ENCODE measurements at regions not wholly inside any gene's neighbourhood (a gene's known extent, or its start where the extent isn't known, plus 50 kb on each side); places are given as distances from the start of the nearest gene placed in this dataset.

- no peaks in the 10 kb centered on the region for H3K9me3 ChIP-seq (ENCODE audit: control insufficient read depth in 2 of 2, low read length in 2 of 2)
- no peak overlapping the region for H3K4me3 ChIP-seq (ENCODE audit: low read length in 2 of 2)
- no peaks in the 10 kb centered on the region for H3K27me3 ChIP-seq (ENCODE audit: control insufficient read depth in 2 of 2, insufficient read depth in 2 of 2, low read length in 2 of 2)
- no peaks in the 10 kb centered on the region for H3K36me3 ChIP-seq (ENCODE audit: control insufficient read depth in 2 of 2, insufficient read depth in 2 of 2, low read length in 2 of 2)
- no peaks in the 10 kb centered on the region for H3K4me1 ChIP-seq (ENCODE audit: control insufficient read depth in 2 of 2, insufficient read depth in 2 of 2, low read length in 2 of 2)
- H3K9ac ChIP-seq (ENCODE audit: low read depth in 1 of 2, low read length in 2 of 2): no peak overlapping the region
- no peak overlapping the region for H3K27ac ChIP-seq (ENCODE audit: low read depth in 2 of 2, low read length in 2 of 2)
These were observed 288.9 kb upstream of the DPH6 start for GRCh38 chr15:35834866-35835265.

GRCh38 chr15:35838424-35839111, 292.6 kb upstream of the DPH6 start:
- Histone ChIP-seq H3K4me3 (ENCODE audit: low read length in 2 of 2) (no peak overlapping the region), H3K27ac (ENCODE audit: low read depth in 2 of 2, low read length in 2 of 2) (no peak overlapping the region), H3K9ac (ENCODE audit: low read depth in 1 of 2, low read length in 2 of 2) (no peak overlapping the region), H3K36me3 (ENCODE audit: control insufficient read depth in 2 of 2, insufficient read depth in 2 of 2, low read length in 2 of 2) (no peaks in the 10 kb centered on the region), H3K9me3 (ENCODE audit: control insufficient read depth in 2 of 2, low read length in 2 of 2) (no peaks in the 10 kb centered on the region), H3K4me1 (ENCODE audit: control insufficient read depth in 2 of 2, insufficient read depth in 2 of 2, low read length in 2 of 2) (no peaks in the 10 kb centered on the region), H3K27me3 (ENCODE audit: control insufficient read depth in 2 of 2, insufficient read depth in 2 of 2, low read length in 2 of 2) (no peaks in the 10 kb centered on the region)

GRCh38 chr15:35842631-35843030, 296.7 kb upstream of the DPH6 start:
- Histone ChIP-seq H3K36me3 (ENCODE audit: control insufficient read depth in 2 of 2, insufficient read depth in 2 of 2, low read length in 2 of 2) (no peaks in the 10 kb centered on the region), H3K9ac (ENCODE audit: low read depth in 1 of 2, low read length in 2 of 2) (no peak overlapping the region), H3K9me3 (ENCODE audit: control insufficient read depth in 2 of 2, low read length in 2 of 2) (no peaks in the 10 kb centered on the region), H3K27ac (ENCODE audit: low read depth in 2 of 2, low read length in 2 of 2) (no peak overlapping the region), H3K27me3 (ENCODE audit: control insufficient read depth in 2 of 2, insufficient read depth in 2 of 2, low read length in 2 of 2) (no peaks in the 10 kb centered on the region), H3K4me1 (ENCODE audit: control insufficient read depth in 2 of 2, insufficient read depth in 2 of 2, low read length in 2 of 2) (no peaks in the 10 kb centered on the region), H3K4me3 (ENCODE audit: low read length in 2 of 2) (no peak overlapping the region)

DNA sequence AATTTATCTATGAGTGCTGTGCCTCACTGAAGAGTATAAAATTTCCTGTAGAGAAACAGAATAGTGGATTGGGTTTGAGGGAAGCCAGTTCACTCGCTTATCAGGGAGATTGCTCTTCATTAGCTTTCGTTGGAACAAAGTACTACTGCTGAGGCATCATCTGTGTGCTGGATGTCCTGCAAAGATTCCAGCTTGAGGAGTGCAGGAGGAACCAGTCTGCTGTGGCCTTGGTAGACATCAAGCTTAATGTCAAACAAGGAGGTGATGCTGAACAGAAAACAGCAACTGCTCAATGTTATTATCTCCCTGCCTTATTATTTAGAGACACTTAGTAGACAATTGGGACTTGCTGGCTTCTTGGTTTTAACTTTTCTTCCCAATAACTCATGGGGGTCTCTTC, 297.5 kb upstream of the DPH6 start:
- Histone ChIP-seq H3K27me3 (ENCODE audit: control insufficient read depth in 2 of 2, insufficient read depth in 2 of 2, low read length in 2 of 2) (no peaks in the 10 kb centered on the region), H3K4me1 (ENCODE audit: control insufficient read depth in 2 of 2, insufficient read depth in 2 of 2, low read length in 2 of 2) (no peaks in the 10 kb centered on the region), H3K27ac (ENCODE audit: low read depth in 2 of 2, low read length in 2 of 2) (no peak overlapping the region), H3K9ac (ENCODE audit: low read depth in 1 of 2, low read length in 2 of 2) (no peak overlapping the region), H3K4me3 (ENCODE audit: low read length in 2 of 2) (no peak overlapping the region), H3K9me3 (ENCODE audit: control insufficient read depth in 2 of 2, low read length in 2 of 2) (no peaks in the 10 kb centered on the region), H3K36me3 (ENCODE audit: control insufficient read depth in 2 of 2, insufficient read depth in 2 of 2, low read length in 2 of 2) (no peaks in the 10 kb centered on the region)

DNA sequence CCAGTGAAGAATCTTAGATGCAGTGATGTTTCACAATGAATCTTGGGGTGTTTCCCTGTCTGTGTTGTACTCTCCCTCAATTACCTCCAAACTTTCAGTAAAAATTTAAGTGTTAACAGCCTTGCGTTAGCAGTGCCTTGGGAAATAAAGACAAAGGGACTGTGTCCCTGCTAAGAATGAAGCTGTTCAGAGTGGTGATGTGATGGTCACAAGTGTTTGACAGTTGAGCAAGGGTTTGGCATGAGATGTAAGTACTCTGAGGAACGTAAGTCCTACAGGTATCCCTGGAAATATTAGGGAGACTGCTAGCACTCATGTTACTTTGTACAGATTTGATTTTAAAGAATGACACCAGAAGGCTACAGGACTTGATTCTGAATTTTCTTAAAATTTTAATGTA, 304.3 kb upstream of the DPH6 start:
- no peak overlapping the region for H3K9ac ChIP-seq (ENCODE audit: low read depth in 1 of 2, low read length in 2 of 2)
- H3K27me3 ChIP-seq (ENCODE audit: control insufficient read depth in 2 of 2, insufficient read depth in 2 of 2, low read length in 2 of 2): no peaks in the 10 kb centered on the region
- H3K4me3 ChIP-seq (ENCODE audit: low read length in 2 of 2): no peak overlapping the region
- no peak overlapping the region for H3K27ac ChIP-seq (ENCODE audit: low read depth in 2 of 2, low read length in 2 of 2)
- no peaks in the 10 kb centered on the region for H3K4me1 ChIP-seq (ENCODE audit: control insufficient read depth in 2 of 2, insufficient read depth in 2 of 2, low read length in 2 of 2)
- no peaks in the 10 kb centered on the region for H3K36me3 ChIP-seq (ENCODE audit: control insufficient read depth in 2 of 2, insufficient read depth in 2 of 2, low read length in 2 of 2)
- no peaks in the 10 kb centered on the region for H3K9me3 ChIP-seq (ENCODE audit: control insufficient read depth in 2 of 2, low read length in 2 of 2)

- Histone ChIP-seq H3K27ac (ENCODE audit: low read depth in 2 of 2, low read length in 2 of 2) (no peak overlapping the region), H3K27me3 (ENCODE audit: control insufficient read depth in 2 of 2, insufficient read depth in 2 of 2, low read length in 2 of 2) (no peaks in the 10 kb centered on the region), H3K4me3 (ENCODE audit: low read length in 2 of 2) (no peak overlapping the region), H3K9ac (ENCODE audit: low read depth in 1 of 2, low read length in 2 of 2) (no peak overlapping the region), H3K36me3 (ENCODE audit: control insufficient read depth in 2 of 2, insufficient read depth in 2 of 2, low read length in 2 of 2) (no peaks in the 10 kb centered on the region), H3K9me3 (ENCODE audit: control insufficient read depth in 2 of 2, low read length in 2 of 2) (no peaks in the 10 kb centered on the region), H3K4me1 (ENCODE audit: control insufficient read depth in 2 of 2, insufficient read depth in 2 of 2, low read length in 2 of 2) (no peaks in the 10 kb centered on the region)
These were observed 305.5 kb upstream of the DPH6 start for GRCh38 chr15:35851491-35851890.

GRCh38 chr15:35852818-35853624, 307.1 kb upstream of the DPH6 start:
- no peaks in the 10 kb centered on the region for H3K36me3 ChIP-seq (ENCODE audit: control insufficient read depth in 2 of 2, insufficient read depth in 2 of 2, low read length in 2 of 2)
- H3K4me1 ChIP-seq (ENCODE audit: control insufficient read depth in 2 of 2, insufficient read depth in 2 of 2, low read length in 2 of 2): no peaks in the 10 kb centered on the region
- H3K4me3 ChIP-seq (ENCODE audit: low read length in 2 of 2): no peak overlapping the region
- no peak overlapping the region for H3K27ac ChIP-seq (ENCODE audit: low read depth in 2 of 2, low read length in 2 of 2)
- no peaks in the 10 kb centered on the region for H3K27me3 ChIP-seq (ENCODE audit: control insufficient read depth in 2 of 2, insufficient read depth in 2 of 2, low read length in 2 of 2)
- H3K9ac ChIP-seq (ENCODE audit: low read depth in 1 of 2, low read length in 2 of 2): no peak overlapping the region
- no peaks in the 10 kb centered on the region for H3K9me3 ChIP-seq (ENCODE audit: control insufficient read depth in 2 of 2, low read length in 2 of 2)

- no peak overlapping the region for H3K27ac ChIP-seq (ENCODE audit: low read depth in 2 of 2, low read length in 2 of 2)
- no peak overlapping the region for H3K4me3 ChIP-seq (ENCODE audit: low read length in 2 of 2)
- H3K9me3 ChIP-seq (ENCODE audit: control insufficient read depth in 2 of 2, low read length in 2 of 2): no peaks in the 10 kb centered on the region
- H3K9ac ChIP-seq (ENCODE audit: low read depth in 1 of 2, low read length in 2 of 2): no peak overlapping the region
- H3K36me3 ChIP-seq (ENCODE audit: control insufficient read depth in 2 of 2, insufficient read depth in 2 of 2, low read length in 2 of 2): no peaks in the 10 kb centered on the region
- no peaks in the 10 kb centered on the region for H3K27me3 ChIP-seq (ENCODE audit: control insufficient read depth in 2 of 2, insufficient read depth in 2 of 2, low read length in 2 of 2)
- H3K4me1 ChIP-seq (ENCODE audit: control insufficient read depth in 2 of 2, insufficient read depth in 2 of 2, low read length in 2 of 2): no peaks in the 10 kb centered on the region
These were observed 308.4 kb upstream of the DPH6 start for GRCh38 chr15:35854316-35854715.

DNA sequence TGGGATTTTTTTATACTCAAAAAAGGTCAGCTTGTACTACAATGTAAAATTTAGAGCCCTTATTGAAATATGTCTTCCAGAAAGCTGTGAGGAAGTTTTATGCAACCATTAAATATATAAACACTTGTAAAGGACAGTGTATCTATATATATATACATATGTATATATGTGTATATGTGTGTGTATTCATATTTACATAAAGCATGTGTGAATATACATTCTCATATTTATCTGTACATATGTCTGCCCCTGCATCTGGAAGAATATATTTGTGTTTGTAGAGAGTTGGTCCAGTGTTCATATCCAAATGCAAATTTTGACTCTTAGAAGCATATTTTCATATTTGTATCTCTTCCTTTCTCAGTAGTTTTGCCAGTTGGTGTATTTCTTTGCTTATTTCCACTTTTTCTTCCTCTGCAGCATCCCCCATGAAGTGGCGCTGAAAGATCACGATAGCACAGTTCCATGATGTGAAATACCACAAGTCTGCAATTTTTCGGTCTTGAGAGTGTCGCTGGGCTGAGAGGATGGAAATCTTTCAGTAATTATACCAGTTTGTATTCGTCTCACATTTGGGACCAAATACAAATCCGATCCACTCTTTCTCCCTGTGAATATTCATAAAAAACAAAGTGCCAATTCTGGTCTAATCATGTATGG, 311.7 kb upstream of the DPH6 start:
- H3K9ac ChIP-seq (ENCODE audit: low read depth in 1 of 2, low read length in 2 of 2): no peak overlapping the region
- no peaks in the 10 kb centered on the region for H3K27me3 ChIP-seq (ENCODE audit: control insufficient read depth in 2 of 2, insufficient read depth in 2 of 2, low read length in 2 of 2)
- H3K36me3 ChIP-seq (ENCODE audit: control insufficient read depth in 2 of 2, insufficient read depth in 2 of 2, low read length in 2 of 2): no peaks in the 10 kb centered on the region
- no peaks in the 10 kb centered on the region for H3K4me1 ChIP-seq (ENCODE audit: control insufficient read depth in 2 of 2, insufficient read depth in 2 of 2, low read length in 2 of 2)
- H3K9me3 ChIP-seq (ENCODE audit: control insufficient read depth in 2 of 2, low read length in 2 of 2): no peaks in the 10 kb centered on the region
- no peak overlapping the region for H3K27ac ChIP-seq (ENCODE audit: low read depth in 2 of 2, low read length in 2 of 2)
- H3K4me3 ChIP-seq (ENCODE audit: low read length in 2 of 2): no peak overlapping the region

GRCh38 chr15:35858707-35859106, 312.7 kb upstream of the DPH6 start:
- Histone ChIP-seq H3K27ac (ENCODE audit: low read depth in 2 of 2, low read length in 2 of 2) (no peak overlapping the region), H3K9ac (ENCODE audit: low read depth in 1 of 2, low read length in 2 of 2) (no peak overlapping the region)

More at GRCh38 chr15:35858707-35859106, 312.7 kb upstream of the DPH6 start:
- H3K36me3 ChIP-seq (ENCODE audit: control insufficient read depth in 2 of 2, insufficient read depth in 2 of 2, low read length in 2 of 2): no peaks in the 10 kb centered on the region
- H3K4me1 ChIP-seq (ENCODE audit: control insufficient read depth in 2 of 2, insufficient read depth in 2 of 2, low read length in 2 of 2): no peaks in the 10 kb centered on the region
- H3K27me3 ChIP-seq (ENCODE audit: control insufficient read depth in 2 of 2, insufficient read depth in 2 of 2, low read length in 2 of 2): no peaks in the 10 kb centered on the region
- H3K9me3 ChIP-seq (ENCODE audit: control insufficient read depth in 2 of 2, low read length in 2 of 2): no peaks in the 10 kb centered on the region
- H3K4me3 ChIP-seq (ENCODE audit: low read length in 2 of 2): no peak overlapping the region
